GM19025 (cell line): ENCODE measurements at regions not wholly inside any gene's neighbourhood (a gene's known extent, or its start where the extent isn't known, plus 50 kb on each side); places are given as distances from the start of the nearest gene placed in this dataset.

ENCODE experiments used
- ATAC-seq: cut with Tn5 transposase; IDR thresholded peaks from one replicate; pipeline ENCODE4 v1.9.1; 2021; ENCODE audit warnings: mild to moderate bottlenecking, low read depth, moderate library complexity; ENCODE audit not compliant: unreplicated experiment

DNA sequence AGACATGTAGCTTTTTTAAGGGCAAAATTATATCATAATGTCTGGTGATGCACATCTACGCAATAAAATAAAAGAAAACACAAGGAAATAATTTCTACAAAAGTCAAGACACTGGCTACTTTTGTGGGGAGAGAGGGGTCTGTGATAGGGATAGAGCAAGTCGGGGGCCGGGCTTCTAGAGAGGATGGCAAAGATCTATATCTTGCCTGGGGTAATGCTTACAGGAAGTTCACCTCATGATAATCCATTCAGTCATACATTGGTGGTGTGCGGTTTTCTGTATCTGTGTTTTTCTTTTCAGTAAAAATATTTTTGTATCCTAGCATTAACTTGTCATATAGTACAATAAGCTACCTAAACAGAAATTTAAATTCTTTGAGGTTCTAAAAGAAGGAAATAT lies 178.8 kb downstream of the ARRDC4 start:
- ATAC-seq, result no peak

DNA sequence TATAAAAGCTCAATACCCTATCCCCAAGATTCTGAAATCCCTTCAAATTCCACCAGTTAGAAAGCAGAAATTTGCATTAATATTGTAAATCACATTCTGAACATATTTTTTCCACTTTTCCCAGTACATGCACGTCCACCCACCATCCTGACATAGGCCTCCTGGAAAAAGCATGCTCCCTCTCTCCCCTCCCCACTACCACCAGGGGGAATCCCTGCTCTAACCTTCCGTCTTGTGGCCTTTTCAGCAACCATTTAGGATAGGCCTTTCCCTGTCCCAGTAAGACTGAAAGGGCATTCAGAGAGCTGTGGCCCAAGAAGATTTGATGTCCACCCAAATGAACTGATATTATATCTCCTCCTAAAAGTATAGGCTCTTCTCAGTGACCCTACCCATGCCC lies 182.1 kb downstream of the ARRDC4 start:
- no peak for ATAC-seq

DNA sequence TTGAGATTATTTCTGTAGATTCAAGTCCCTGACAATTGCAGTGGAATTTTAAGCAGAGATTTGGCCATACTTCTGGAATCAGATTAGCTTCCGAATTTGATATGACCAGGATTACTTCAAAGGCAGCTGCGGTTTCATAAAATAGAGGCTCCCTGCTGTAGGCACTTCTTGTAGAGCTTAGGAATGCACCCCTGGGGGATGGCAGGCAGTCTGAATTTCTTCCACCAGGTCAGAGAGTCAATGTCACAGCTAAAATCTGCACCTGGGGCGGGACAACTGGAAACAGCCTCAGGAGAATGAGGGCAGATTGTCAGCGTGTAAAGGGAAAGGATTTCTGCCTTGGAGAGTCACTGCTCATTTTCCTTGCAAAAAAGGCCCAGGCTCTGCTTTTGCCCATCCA lies 182.6 kb downstream of the ARRDC4 start:
- no peak for ATAC-seq

DNA sequence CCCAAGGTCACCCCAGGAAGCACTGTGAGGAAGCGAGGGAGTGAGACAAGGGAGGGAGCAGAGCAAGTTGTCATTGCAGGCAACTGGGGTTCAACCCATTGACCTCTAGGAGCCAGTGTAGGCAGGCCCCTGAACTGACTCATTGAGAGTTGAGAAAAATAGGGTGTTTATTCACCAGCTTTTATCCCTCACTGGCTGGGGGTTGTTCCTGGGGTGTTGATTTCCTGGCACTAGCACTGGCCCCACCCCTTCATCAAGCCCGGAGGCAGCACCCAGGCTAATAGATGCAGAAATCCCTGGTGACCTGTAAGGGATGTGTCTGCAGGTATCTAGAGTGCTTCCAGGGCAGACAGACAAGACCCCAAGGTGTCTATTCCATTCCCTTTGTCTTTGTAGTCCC lies 183.9 kb downstream of the ARRDC4 start:
- ATAC-seq, result no peak

DNA sequence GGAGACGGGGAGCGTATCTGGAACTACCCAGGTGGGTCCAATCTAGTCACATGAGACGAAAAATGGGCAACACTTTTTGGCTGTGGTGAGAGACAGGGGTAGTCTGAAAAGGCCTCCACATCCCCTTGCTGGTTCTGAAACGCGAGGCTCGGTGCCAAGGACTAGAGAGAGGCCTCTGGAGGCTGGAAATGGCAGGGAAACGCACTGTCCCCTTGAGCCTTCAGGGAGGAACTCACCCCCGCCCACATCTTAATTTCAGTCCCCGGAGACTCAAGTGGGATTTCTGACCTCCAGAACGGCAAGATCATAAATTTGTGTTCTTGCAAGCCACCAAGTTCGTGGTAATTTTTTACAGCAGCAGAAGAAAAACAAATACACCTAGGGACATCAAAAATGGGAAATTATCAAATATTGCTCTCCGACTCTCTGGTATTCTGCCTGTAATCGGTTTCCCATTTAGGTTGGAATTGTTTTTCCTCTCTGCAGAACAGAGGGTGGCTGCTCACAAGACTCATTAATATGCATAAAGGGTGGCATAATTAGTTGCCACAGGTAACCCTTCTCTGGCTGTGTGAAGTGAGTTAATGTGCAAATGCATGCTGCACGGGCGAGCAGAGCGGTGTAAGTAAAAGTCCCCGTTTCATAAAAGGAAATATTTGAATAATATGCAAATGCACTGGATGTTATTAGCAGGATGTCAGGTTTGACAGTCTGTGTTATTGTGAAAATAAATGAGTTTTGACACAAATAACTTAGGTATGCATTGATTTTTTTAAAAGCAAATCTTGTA lies 185.7 kb downstream of the ARRDC4 start:
- ATAC-seq, result no peak

DNA sequence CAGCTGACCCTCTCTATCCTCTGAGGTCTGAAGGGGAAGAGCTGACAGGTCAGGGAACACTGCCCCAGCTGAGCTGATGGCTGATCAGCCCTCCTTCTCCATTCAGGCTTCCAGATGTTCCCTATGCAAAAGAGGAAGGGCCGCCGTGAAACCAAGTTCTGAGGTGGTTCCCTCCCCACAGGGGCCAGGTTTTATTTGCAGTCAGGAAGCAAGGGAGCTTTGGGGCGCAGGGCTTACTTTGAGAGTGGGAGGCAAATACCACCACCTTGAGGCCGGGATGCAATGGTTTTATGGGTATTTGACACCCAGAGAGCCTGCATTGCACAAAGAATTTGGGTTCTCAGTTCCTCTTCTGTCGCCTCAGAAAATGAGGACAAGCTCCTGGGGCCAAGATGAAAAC lies 186.9 kb downstream of the ARRDC4 start:
- ATAC-seq, result no peak

DNA sequence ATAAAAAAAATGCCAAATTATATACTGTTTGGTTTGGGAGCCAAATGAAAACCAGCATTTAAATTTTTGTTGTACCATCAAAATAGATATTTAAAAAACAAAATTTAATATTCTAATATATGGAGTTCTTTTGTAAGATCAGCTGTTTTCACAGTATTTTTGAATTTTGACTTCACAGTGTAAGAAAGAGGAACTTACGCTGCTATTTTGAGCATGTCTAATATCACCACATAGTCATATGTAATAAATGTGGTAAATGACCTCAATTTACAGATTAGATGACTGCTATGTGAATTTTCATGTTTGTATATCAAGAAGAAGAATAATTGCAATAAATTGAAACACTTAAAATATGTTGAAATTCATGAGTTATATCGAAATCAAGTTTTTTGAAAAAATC lies 189.6 kb downstream of the ARRDC4 start:
- ATAC-seq, result no peak

DNA sequence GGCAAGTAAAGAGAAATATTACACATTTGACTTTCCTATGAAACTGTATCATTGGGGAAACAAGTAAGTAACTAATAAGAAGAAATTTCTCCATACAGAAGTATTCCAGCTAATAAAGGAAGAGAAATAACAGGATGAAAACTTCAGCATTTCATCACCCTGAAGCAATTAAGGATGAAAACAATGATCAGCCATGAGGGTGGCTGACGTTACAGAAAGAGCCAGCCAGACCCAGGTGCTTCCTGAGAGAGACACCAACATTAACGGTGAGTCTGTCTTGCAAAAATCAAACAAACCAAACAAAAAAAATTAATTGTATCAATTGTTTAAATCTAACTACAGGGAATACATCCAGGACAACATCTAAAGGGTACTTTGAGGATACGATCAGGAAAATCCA lies 190.0 kb downstream of the ARRDC4 start:
- no peak for ATAC-seq

DNA sequence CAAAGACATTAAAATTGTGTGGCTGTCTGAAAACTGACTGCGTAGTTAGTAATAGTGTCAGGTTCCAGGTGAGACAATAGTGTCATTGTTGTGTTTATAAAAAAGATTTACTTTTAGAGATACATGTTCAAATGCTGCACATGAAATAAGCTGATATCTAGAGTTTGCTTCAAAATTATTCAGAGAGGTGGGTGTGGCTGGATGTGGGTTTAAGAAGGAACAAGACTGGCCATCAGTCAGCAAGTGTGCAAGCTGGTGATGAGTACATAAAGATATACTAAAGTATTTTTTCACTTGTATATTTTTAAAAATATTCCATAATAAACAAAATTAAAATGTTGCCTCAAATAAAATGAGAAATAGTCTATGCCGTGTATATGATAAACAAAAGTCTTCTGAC lies 190.6 kb downstream of the ARRDC4 start:
- ATAC-seq, result no peak

DNA sequence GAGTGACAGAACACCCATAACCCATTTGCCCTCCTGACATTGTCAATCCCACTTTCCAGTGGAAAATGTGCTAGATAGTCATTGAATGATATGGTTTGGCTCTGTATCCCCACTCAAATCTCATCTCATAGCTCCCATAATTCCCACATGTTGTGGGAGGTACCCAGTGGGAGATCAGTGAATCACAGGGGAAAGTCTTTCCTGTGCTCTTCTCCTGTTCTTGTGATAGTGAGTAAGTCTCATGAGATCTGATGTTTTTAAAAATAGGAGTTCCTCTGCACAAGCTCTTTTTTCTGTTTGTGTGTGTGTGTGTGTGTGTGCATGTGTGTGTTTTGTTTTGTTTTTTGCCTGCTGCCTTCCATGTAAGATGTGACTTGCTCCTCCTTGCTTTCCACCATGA lies 191.7 kb downstream of the ARRDC4 start:
- no peak for ATAC-seq

DNA sequence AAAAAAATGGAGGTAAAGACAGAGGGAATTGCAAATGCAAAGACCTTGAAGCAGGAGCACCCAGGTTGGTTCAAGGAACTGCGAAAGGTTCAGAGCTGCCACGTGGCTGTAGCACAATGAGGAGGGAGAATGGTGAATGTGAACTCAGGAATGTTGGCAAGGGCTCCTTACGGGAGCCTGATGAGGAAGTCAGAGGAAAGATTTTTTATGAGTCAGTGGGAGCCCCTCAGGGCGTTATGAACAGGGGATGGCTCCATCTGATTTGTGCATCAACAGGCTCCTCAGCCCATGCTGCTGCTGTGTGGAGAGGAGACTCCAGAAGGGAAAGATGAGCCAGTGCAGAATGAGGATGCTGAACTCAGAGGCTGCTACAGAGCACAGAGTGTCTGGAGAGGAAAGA lies 194.4 kb downstream of the ARRDC4 start:
- no peak for ATAC-seq

DNA sequence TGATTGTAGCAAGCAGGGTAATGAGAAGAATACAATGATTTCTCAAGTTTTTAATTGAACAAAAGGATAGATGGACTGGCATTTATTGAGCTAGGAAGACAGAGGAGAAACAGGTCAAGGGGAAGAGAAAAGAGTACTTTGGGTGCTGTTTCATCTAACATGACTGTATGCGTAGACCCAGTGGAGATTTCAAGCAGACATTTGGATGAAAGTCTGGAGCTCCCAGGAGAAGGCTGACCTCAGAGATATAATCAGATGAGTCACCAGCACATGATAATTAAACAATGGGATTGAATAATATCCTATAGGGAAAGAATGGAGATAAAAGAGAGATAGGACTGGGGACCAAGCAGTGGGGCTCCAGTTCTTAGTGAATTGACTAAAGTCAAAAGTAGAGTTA lies 194.9 kb downstream of the ARRDC4 start:
- ATAC-seq, result no peak

DNA sequence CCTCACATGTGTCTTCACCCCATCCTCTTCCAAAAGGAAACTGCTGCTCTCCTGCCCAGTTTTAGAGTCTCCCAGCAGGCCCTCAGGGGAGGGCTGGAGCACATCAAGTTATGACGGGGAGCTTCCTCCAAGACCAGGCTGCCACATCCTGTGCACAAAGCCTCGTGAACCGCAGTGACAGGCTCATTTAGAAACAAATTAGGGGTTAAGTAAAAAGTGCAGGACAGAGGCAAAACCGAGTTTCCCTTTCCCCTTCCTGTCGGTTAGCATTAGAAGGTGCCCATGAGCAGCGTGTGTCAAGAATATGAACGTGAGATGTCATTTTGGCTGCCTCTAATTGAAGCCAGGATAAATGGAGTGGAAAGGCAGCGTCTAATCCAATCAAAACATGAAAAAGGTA lies 199.7 kb downstream of the ARRDC4 start:
- ATAC-seq, result peak; percentile 66

DNA sequence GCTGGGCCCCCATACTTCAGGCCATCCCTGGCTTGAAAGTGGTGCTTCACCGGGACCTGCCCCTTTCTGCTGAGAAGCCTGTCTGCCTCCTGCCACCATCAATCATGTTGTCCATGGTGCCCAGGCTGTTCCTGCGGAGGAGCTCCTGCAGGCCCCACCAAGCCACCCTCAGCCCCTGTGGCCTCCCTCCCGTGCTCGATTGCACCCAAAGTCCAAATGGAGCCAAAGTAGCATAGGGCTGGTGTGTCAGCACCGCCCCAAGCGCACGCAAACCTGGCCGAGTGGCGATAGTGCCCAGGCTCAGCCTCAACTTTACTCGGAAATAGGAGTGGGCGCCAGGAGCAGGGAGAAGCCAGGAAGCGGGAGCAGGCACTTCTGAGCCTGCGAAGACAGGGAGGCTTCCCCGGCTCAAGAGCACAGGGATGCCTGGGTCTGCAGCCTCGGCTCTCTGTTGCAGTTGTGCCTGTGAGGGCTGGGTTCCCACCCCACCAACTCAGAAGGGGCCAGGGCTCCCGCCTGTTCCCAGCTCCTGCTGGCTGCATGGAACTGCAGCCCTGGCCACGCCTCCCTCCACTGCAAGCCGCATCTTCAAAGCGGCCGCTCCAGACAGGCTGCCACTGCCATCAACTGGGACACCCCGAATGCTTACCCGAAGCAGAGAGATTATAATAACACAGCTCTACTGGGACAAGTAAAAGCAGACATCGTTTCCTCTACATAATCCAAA lies 203.0 kb downstream of the ARRDC4 start:
- ATAC-seq, result no peak

DNA sequence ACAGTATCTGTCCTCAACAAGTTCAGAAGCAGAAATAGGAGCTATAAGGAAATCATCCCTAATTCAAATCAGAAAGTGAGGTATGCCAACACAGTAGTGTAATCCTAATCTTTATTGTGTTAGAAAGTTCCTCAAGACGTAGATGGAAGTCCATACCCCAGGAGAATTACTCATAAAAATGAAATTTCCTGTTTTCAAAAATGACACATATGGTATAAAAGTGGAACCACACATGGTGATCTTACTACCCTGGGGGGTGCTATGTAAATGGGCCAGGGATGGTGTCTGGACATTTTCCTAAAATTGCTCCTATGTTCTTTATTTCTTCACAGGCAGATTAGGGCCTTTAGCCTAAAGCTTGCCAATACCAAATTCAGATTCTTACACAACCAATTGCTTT lies 204.1 kb downstream of the ARRDC4 start:
- ATAC-seq, result no peak

DNA sequence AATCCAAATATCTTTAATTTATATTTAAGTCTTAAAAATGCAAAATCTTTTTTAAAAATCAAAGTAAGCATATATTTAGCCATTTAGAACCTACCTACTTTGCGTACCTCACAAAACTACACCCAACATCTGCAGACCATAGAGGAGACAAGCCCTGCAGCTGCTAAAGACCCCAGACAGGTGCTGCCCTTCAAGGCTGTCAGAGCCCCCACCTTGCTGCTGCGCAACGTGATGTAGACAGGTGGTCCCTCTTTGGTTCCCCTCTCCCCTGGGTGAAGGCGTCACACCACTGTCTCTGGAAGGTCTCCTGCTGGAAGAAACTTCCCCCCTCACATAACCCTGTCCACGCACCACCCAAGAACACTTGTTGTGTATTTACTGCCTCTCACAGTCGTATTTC lies 204.5 kb downstream of the ARRDC4 start:
- ATAC-seq, result no peak

DNA sequence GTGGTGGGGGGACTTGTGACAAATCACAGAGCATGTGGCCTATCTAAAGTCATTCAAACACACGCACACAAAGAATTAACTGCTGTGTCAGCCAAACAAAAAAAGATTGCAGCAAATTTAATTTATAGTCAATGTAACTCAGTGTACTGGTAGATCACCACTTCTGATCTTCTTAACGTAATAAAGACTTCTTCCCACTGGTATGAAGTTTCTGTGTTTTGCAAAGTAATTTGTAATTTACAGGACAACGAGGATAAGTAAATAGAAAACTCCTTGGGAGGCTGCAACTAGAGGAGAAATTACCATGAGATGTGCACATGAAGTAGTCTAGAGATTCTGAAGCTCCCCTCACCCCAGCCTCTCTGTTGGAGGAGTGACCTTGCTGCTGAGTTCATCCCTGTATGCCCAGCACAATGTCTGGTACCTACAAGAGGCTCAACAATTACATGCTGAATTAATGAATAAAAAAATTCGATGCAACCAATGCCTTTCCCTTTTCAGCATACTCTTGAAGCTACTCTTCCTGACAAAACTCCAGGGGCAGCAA lies 207.3 kb downstream of the ARRDC4 start:
- no peak for ATAC-seq

DNA sequence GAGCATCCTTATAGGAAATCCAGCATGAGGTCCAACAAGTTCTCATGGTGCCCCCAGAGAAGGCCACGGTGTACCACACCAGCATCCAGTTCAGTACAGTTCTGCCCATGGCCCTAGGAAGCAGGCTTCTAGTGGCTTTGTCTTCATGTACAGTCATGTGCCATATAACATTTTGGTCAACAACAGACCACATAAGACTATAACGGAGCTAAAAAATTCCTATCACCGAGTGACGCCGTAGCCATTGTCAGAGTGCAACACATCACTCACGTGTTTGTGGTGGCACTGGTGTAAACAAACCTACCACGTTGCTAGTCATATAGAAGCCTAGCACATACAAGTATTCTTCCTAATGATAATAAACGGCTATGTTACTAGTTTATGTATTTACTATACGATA lies 209.0 kb downstream of the ARRDC4 start:
- ATAC-seq, result no peak

DNA sequence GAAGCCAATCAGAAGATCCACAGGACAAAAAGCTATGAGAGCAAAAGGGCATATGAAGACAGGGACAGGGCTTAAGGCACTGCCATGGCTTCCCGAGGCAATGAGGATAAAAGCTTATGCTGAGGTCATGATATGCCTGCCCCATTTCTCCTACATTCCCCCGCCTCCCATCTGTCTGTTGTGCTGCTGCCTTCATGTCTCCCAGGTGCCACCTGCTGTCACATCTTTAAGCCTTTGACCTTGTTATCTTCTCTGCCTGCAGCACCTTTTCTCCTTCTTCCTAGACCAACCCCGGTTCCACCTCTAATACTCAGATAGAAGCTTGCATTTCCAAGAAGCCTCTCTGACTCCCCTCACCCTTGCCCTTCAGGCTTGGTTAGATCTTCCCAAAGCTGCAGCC lies 213.8 kb downstream of the ARRDC4 start:
- no peak for ATAC-seq

DNA sequence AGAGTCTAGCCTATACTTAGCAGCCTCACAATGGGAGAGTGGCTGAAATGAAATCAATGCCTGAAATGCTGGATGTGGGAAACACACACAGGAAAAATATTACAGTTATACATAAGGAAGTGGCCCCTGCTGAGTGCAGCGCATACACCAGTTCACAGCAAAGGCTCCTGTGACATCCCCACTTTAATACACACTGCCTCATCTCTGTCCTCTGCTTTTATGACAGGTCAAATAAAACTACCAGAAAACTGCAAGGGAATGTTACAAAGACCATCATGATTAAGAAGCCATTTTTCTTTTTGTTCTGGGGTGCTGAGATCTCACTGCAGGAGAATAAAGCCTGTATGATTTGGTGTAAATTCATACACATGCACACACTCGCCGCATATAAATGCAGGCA lies 214.3 kb downstream of the ARRDC4 start:
- no peak for ATAC-seq

DNA sequence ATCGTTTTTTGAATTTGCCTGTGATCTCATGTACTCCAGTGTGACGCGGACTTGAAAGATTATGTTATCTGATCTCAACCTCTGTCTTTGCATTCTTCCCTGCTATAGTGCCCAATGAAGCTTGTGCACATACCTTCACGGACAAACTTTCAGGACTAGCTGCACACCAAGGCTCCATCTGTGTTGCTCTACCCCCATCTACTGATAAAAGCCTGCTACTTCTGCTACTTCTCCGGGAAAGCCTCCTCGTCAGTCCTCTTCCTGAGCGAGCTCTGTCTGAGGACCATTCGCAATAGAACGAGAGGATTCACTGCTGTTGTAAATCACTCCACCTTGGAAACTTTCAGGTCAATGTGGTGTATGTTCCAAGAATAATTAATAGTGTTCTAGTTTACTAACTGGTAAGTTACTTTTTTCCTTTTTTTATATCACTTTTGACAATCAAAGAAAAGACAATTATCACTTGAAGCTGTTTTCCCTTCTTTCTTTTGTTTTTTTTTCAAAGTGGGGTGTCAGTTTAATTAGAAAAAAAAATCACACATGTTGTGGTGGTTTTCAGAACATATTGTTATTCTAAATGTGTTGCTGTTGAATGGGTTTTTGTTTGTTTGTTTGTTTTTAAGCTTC lies 217.6 kb downstream of the ARRDC4 start:
- no peak for ATAC-seq

DNA sequence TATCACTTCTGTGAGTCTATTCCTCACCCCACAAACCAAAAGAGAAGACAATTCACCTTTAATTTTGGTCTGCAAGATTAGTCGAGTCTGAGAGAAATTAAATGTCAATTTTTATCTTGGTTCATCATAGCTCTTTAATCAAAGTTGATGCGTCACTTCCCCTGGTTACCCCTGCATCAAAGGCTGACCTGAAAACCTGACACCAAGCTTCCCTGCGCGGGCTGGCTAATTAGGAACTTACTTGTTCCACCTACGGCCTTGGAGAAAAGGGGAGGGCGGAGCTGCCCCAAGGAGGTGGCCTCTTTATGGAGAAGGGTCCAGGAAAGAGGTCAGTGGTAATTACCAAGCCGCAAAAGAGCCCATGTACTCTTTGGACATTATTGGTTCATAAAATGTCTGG lies 218.4 kb downstream of the ARRDC4 start:
- no peak for ATAC-seq
